HepG2 (cell line): ENCODE measurements at regions not wholly inside any gene's neighbourhood (a gene's known extent, or its start where the extent isn't known, plus 50 kb on each side); places are given as distances from the start of the nearest gene placed in this dataset.

Experiments used
- ATAC-seq: fragments of 200-7000 bp; cut with Tn5 transposase; 3 replicates; pipeline ENCODE4 v1.9.1; 2020; ENCODE audit warnings: mild to moderate bottlenecking, moderate library complexity
- BruUV-seq: library from RNA; stranded (reverse); fragments of 400-500 nt; replicated peaks from 2 replicates; lab custom pipeline; 2021; lab: Mats Ljungman, UMichigan
- CTCF ChIA-PET: fragments of 300-600 bp; formaldehyde crosslinking; extraction: SDS; loops from one replicate; lab custom pipeline; 2021; ENCODE audit warnings: low total read pairs, inconsistent platforms, low intra/inter-chr PET ratio; lab: Yijun Ruan, JAX
- POLR2A ChIA-PET: fragments of 350-600 bp; sonication (Branson Sonifier 250); formaldehyde crosslinking; loops from one replicate; lab custom pipeline; 2020; ENCODE audit warnings: antibody characterized with exemption, inconsistent platforms; lab: Yijun Ruan, JAX
- DNase-seq: peaks from one replicate; pipeline ENCODE4 v3.0.0-alpha.2; 2015; ENCODE audit warnings: low spot score
- FAIRE-seq: peaks from 3 replicates; lab custom pipeline; 2011; peaks lifted over from hg19 to GRCh38; lab: Jason Lieb, UNC
- H2AFZ ChIP-seq: one replicate; pipeline ENCODE4 v1.6.1; 2011; ENCODE audit warnings: low read length, inconsistent platforms
- H3K27ac ChIP-seq: fragments of 300-600 bp; 3 replicates; pipeline ENCODE4 v1.8.0; 2011; ENCODE audit warnings: mixed run types, mild to moderate bottlenecking, mixed read lengths, low read length, inconsistent platforms; ENCODE audit not compliant: insufficient read depth; ENCODE audit errors: extremely low read length
- H3K27me3 ChIP-seq, 2 experiments: fragments of 200-600 bp in 1 of 2; 2 replicates in 1 of 2; 3 replicates in 1 of 2; pipeline versions ENCODE4 v1.6.0 to v1.8.0; 2011; ENCODE audit warnings: low read length in 2 of 2, mild to moderate bottlenecking in 2 of 2, moderate library complexity in 2 of 2, inconsistent platforms in 1 of 2; ENCODE audit not compliant: insufficient read depth in 2 of 2, control insufficient read depth in 1 of 2
- H3K36me3 ChIP-seq, 2 experiments: fragments of 200-600 bp in 1 of 2; replicated peaks in 1 of 2; 2 replicates in 1 of 2; 3 replicates in 1 of 2; pipeline versions ENCODE4 v1.5.1 to v1.8.0; 2011; ENCODE audit warnings: low read length in 2 of 2, inconsistent platforms in 1 of 2; ENCODE audit not compliant: insufficient read depth in 2 of 2, control insufficient read depth in 1 of 2
- H3K4me1 ChIP-seq: 2 replicates; pipeline ENCODE4 v1.5.1; 2012; ENCODE audit warnings: low read length, inconsistent platforms; ENCODE audit not compliant: insufficient read depth
- H3K4me2 ChIP-seq: 2 replicates; pipeline ENCODE4 v1.6.0; 2011; ENCODE audit warnings: low read depth, low read length, inconsistent platforms
- H3K4me3 ChIP-seq, 3 experiments: fragments of 200-600 bp in 1 of 3; sonication (generic), shearing (Covaris generic) in 1 of 3; replicated peaks in 1 of 3; 2 replicates each; pipeline ENCODE4 v1.5.1; 2011 to 2016; ENCODE audit warnings: low read length in 3 of 3, inconsistent platforms in 2 of 3, low read depth in 2 of 3, mild to moderate bottlenecking in 2 of 3, control low read depth in 1 of 3, mixed read lengths in 1 of 3; ENCODE audit not compliant: insufficient read depth in 1 of 3
- H3K79me2 ChIP-seq: one replicate; pipeline ENCODE4 v1.6.1; 2011; ENCODE audit warnings: low read length, inconsistent platforms; ENCODE audit not compliant: insufficient read depth
- H3K9ac ChIP-seq: 2 replicates; pipeline ENCODE4 v1.6.0; 2011; ENCODE audit warnings: mild to moderate bottlenecking, low read depth, low read length, inconsistent platforms; ENCODE audit not compliant: insufficient read depth
- H3K9me3 ChIP-seq: 2 replicates; pipeline ENCODE4 v1.5.1; 2012; ENCODE audit warnings: mild to moderate bottlenecking, low read length
- H4K20me1 ChIP-seq: 2 replicates; pipeline ENCODE4 v1.6.0; 2011; ENCODE audit warnings: inconsistent platforms, mild to moderate bottlenecking, low read length, moderate library complexity; ENCODE audit not compliant: insufficient read depth
- AKNA ChIP-seq: sonication (generic); formaldehyde crosslinking; IDR thresholded peaks from 2 replicates; pipeline ENCODE4 v1.4.0; 2020; ENCODE audit warnings: missing genetic modification reagents, borderline replicate concordance
- ATF4 ChIP-seq, 2 experiments: fragments of 450-650 bp in 1 of 2; sonication (generic) in 1 of 2; formaldehyde crosslinking; IDR thresholded peaks; 2 replicates each; pipeline versions ENCODE4 v1.5.0 to v1.8.0; 2020 to 2022; ENCODE audit warnings: mild to moderate bottlenecking in 1 of 2, missing genetic modification reagents in 1 of 2
- DPF2 ChIP-seq: sonication (generic); formaldehyde crosslinking; IDR thresholded peaks from 2 replicates; pipeline ENCODE4 v1.4.0; 2020; ENCODE audit warnings: mild to moderate bottlenecking, low read depth, missing genetic modification reagents, borderline replicate concordance
- FOSL1 ChIP-seq: sonication (generic); formaldehyde crosslinking; IDR thresholded peaks from 2 replicates; pipeline ENCODE4 v1.9.0; 2021; ENCODE audit warnings: missing genetic modification reagents, borderline replicate concordance
- KDM5A ChIP-seq: fragments of 200-600 bp; sonication (generic); IDR thresholded peaks from 2 replicates; pipeline ENCODE4 v1.7.0; 2018; ENCODE audit warnings: antibody characterized with exemption, mild to moderate bottlenecking, low read length, borderline replicate concordance
- NBN ChIP-seq: fragments of 450-650 bp; conservative IDR thresholded peaks from 2 replicates; pipeline ENCODE4 v1.6.1; 2017
- NR3C1 ChIP-seq: sonication (generic); formaldehyde crosslinking; IDR thresholded peaks from 2 replicates; pipeline ENCODE4 v1.4.0; 2020; ENCODE audit warnings: missing genetic modification reagents
- SP5 ChIP-seq: IDR thresholded peaks from 2 replicates; pipeline ENCODE4 v1.6.1; 2016; ENCODE audit warnings: low read depth, borderline replicate concordance
- TSC22D2 ChIP-seq: sonication (generic); formaldehyde crosslinking; IDR thresholded peaks from 2 replicates; pipeline ENCODE4 v1.5.1; 2020; ENCODE audit warnings: missing genetic modification reagents, mild to moderate bottlenecking, borderline replicate concordance
- ZBTB49 ChIP-seq: sonication (generic); formaldehyde crosslinking; IDR thresholded peaks from 2 replicates; pipeline ENCODE4 v1.4.0; 2020; ENCODE audit warnings: missing genetic modification reagents, borderline replicate concordance
- ZC3H4 ChIP-seq: sonication (generic); formaldehyde crosslinking; IDR thresholded peaks from 2 replicates; pipeline ENCODE4 v1.4.0; 2020; ENCODE audit warnings: missing genetic modification reagents, borderline replicate concordance
- ZKSCAN8 ChIP-seq: IDR thresholded peaks from 2 replicates; pipeline ENCODE4 v1.6.1; 2016; ENCODE audit warnings: borderline replicate concordance, missing genetic modification reagents, missing compliant biosample characterization
- ZNF24 ChIP-seq: fragments of 450-650 bp; IDR thresholded peaks from 2 replicates; pipeline ENCODE4 v1.6.1; 2017; ENCODE audit warnings: antibody characterized with exemption, mild to moderate bottlenecking
- ZNF616 ChIP-seq: sonication (generic); formaldehyde crosslinking; IDR thresholded peaks from 2 replicates; pipeline ENCODE4 v1.5.0; 2020; ENCODE audit warnings: low read depth, mild to moderate bottlenecking, missing genetic modification reagents
- WGBS: methylation state at CpG from one replicate; pipeline ENCODE4 v1.1.6; 2017; ENCODE audit warnings: low lambda C conversion rate; 5-methylcytosine and 5-hydroxymethylcytosine counted together
- in situ Hi-C: cut with HindIII; loops from 2 replicates; pipeline ENCODE4 v1.10.0; 2017; ENCODE audit warnings: low pct_unique_long_range_greater_than_20kb; ENCODE audit not compliant: extremely low pct_ligation_motif_present
- intact Hi-C: fragments of 100-400 bp; cut with micrococcal nuclease; formaldehyde crosslinking; loops from one replicate; pipeline ENCODE4 v1.10.0; 2022; ENCODE audit not compliant: unreplicated experiment

- Histone ChIP-seq H3K4me1 (no peaks in the 10 kb centered on the region), H4K20me1 (no peaks in the 10 kb centered on the region), H2AFZ (no peak overlapping the region), H3K9ac (no peak overlapping the region), H3K27me3 (no peaks in the 10 kb centered on the region), H3K36me3 (no peaks in the 10 kb centered on the region), H3K27ac (no peak overlapping the region), H3K9me3 (peaks cover 27% of the 10 kb centered on the region; the same call in 1 of the 2 replicates), H3K4me3 (no peak overlapping the region), H3K79me2 (no peaks in the 10 kb centered on the region), H3K4me2 (no peak overlapping the region)
- no peak for TF ChIP-seq FOSL1 (CRISPR knock-in tag)
- TF ChIP-seq AKNA: no peak
- no peak for TF ChIP-seq DPF2 (CRISPR knock-in tag)
- no peak for TF ChIP-seq TSC22D2
- no peak for TF ChIP-seq ATF4 (CRISPR knock-in tag; IDR thresholded peaks at IDR 0.05)
- TF ChIP-seq NR3C1 (CRISPR knock-in tag): no peak
- no peak for TF ChIP-seq ZKSCAN8 (CRISPR knock-in tag)
- no peak for TF ChIP-seq ZNF24
- no peak for TF ChIP-seq KDM5A
- TF ChIP-seq ZBTB49 (CRISPR knock-in tag): no peak
- TF ChIP-seq NBN: no peak
- TF ChIP-seq ZNF616: no peak
- TF ChIP-seq SP5: no peak
- no peak for TF ChIP-seq ZC3H4
- FAIRE-seq (no peak), ATAC-seq (no peak), DNase-seq (no peak)
- BruUV-seq: no TSS peak
- in situ Hi-C loops (no loop called here), intact Hi-C loops (no loop called here)
- CTCF ChIA-PET: no interaction called here
- POLR2A ChIA-PET: no interaction called here
- 0% methylated on average over 1 of the region's 1 CpG for WGBS
These were observed 662.6 kb downstream of the BCKDHB start for GRCh38 chr6:80769106-80769505.
